B cell (primary cell): ENCODE measurements at regions not wholly inside any gene's neighbourhood (a gene's known extent, or its start where the extent isn't known, plus 50 kb on each side); places are given as distances from the start of the nearest gene placed in this dataset.

ENCODE experiments used
- CTCF ChIP-seq: fragments of 200-600 bp; IDR thresholded peaks from one replicate; pipeline ENCODE4 v1.8.0; 2022; ENCODE audit warnings: antibody characterized with exemption, mild to moderate bottlenecking
- EZH2 ChIP-seq: IDR thresholded peaks from 2 replicates; pipeline ENCODE4 v1.6.1; 2012; ENCODE audit warnings: borderline replicate concordance, low read depth, mild to moderate bottlenecking, moderate library complexity, low read length; ENCODE audit not compliant: insufficient read depth, poor library complexity, severe bottlenecking

GRCh38 chr9:76559286-76559685 is 100.3 kb downstream of the GCNT1 start:
- TF ChIP-seq CTCF (no peak), EZH2 (no peak)
